ACC112 (cell line): ENCODE measurements at regions not wholly inside any gene's neighbourhood (a gene's known extent, or its start where the extent isn't known, plus 50 kb on each side); places are given as distances from the start of the nearest gene placed in this dataset.

Experiments used
- H2AFZ ChIP-seq: fragments of 200-600 bp; sonication (generic); one replicate; pipeline ENCODE4 v1.6.0; 2017; ENCODE audit warnings: antibody characterized with exemption, low read length; ENCODE audit not compliant: unreplicated experiment
- H3K27ac ChIP-seq: fragments of 200-600 bp; sonication (generic); 2 replicates; pipeline ENCODE4 v1.5.1; 2014; ENCODE audit warnings: low read depth, mild to moderate bottlenecking, antibody characterized with exemption, low read length, moderate library complexity
- H3K27me3 ChIP-seq: fragments of 200-600 bp; sonication (generic); 2 replicates; pipeline ENCODE4 v1.6.1; 2014; ENCODE audit warnings: mild to moderate bottlenecking, antibody characterized with exemption, low read length, moderate library complexity, mixed read lengths; ENCODE audit not compliant: insufficient read depth
- H3K36me3 ChIP-seq: fragments of 200-600 bp; sonication (generic); 2 replicates; pipeline ENCODE4 v1.6.1; 2016; ENCODE audit warnings: mild to moderate bottlenecking, antibody characterized with exemption, low read length, moderate library complexity, mixed read lengths; ENCODE audit not compliant: insufficient read depth
- H3K4me1 ChIP-seq: fragments of 200-600 bp; sonication (generic); one replicate; pipeline ENCODE4 v1.6.1; 2016; ENCODE audit warnings: low read length, mixed read lengths; ENCODE audit not compliant: insufficient read depth, unreplicated experiment, control insufficient read depth
- H3K4me3 ChIP-seq: fragments of 200-600 bp; sonication (generic); 2 replicates; pipeline ENCODE4 v1.5.1; 2014; ENCODE audit warnings: mild to moderate bottlenecking, low read depth, low read length
- H3K79me2 ChIP-seq: fragments of 200-600 bp; sonication (generic); one replicate; pipeline ENCODE4 v1.6.0; 2016; ENCODE audit warnings: low read length; ENCODE audit not compliant: control insufficient read depth, unreplicated experiment, insufficient read depth

- no peak overlapping the region for H3K4me3 ChIP-seq
- no peak overlapping the region for H3K27ac ChIP-seq
- H2AFZ ChIP-seq: no peak overlapping the region
These were observed 122.9 kb upstream of the RAP1B start for GRCh38 chr12:68487721-68488309.

GRCh38 chr12:68489273-68489672 lies 121.4 kb upstream of the RAP1B start:
- no peaks in the 10 kb centered on the region for H3K79me2 ChIP-seq
- no peak overlapping the region for H3K27ac ChIP-seq
- H3K36me3 ChIP-seq: no peaks in the 10 kb centered on the region
- H3K27me3 ChIP-seq: no peaks in the 10 kb centered on the region
- no peaks in the 10 kb centered on the region for H3K4me1 ChIP-seq
- no peak overlapping the region for H2AFZ ChIP-seq
- no peak overlapping the region for H3K4me3 ChIP-seq

More at GRCh38 chr12:68487721-68488309, 122.9 kb upstream of the RAP1B start:
- Histone ChIP-seq H3K36me3 (no peaks in the 10 kb centered on the region), H3K79me2 (no peaks in the 10 kb centered on the region), H3K4me1 (peaks cover 12% of the 10 kb centered on the region), H3K27me3 (no peaks in the 10 kb centered on the region)

GRCh38 chr12:68490476-68490875 lies 120.2 kb upstream of the RAP1B start:
- Histone ChIP-seq H3K36me3 (no peaks in the 10 kb centered on the region), H3K27me3 (no peaks in the 10 kb centered on the region), H3K27ac (no peak overlapping the region), H2AFZ (no peak overlapping the region), H3K79me2 (no peaks in the 10 kb centered on the region), H3K4me3 (no peak overlapping the region), H3K4me1 (peaks cover 2% of the 10 kb centered on the region)

GRCh38 chr12:68491204-68491960 lies 119.3 kb upstream of the RAP1B start:
- Histone ChIP-seq H3K4me1 (peaks cover 9% of the 10 kb centered on the region), H2AFZ (no peak overlapping the region), H3K27ac (no peak overlapping the region), H3K79me2 (no peaks in the 10 kb centered on the region), H3K27me3 (no peaks in the 10 kb centered on the region), H3K4me3 (no peak overlapping the region), H3K36me3 (no peaks in the 10 kb centered on the region)

- Histone ChIP-seq H3K36me3 (no peaks in the 10 kb centered on the region), H3K79me2 (no peaks in the 10 kb centered on the region), H3K4me1 (peaks cover 26% of the 10 kb centered on the region), H3K27me3 (no peaks in the 10 kb centered on the region), H3K4me3 (no peak overlapping the region), H3K27ac (peak overlapping the region; percentile 52; the same call in 1 of the 2 replicates), H2AFZ (peak overlapping the region; percentile 32)
These were observed 115.2 kb upstream of the RAP1B start for GRCh38 chr12:68495336-68496070.

- Histone ChIP-seq H2AFZ (peak overlapping the region; percentile 60), H3K27ac (peak overlapping the region; percentile 25), H3K79me2 (no peaks in the 10 kb centered on the region), H3K4me1 (peaks cover 26% of the 10 kb centered on the region), H3K27me3 (no peaks in the 10 kb centered on the region), H3K4me3 (peak overlapping the region; percentile 3; the same call in 1 of the 2 replicates), H3K36me3 (no peaks in the 10 kb centered on the region)
These were observed 113.6 kb upstream of the RAP1B start for GRCh38 chr12:68497107-68497506.

- H3K4me3 ChIP-seq: peak overlapping the region; percentile 3; the same call in 1 of the 2 replicates
- H3K36me3 ChIP-seq: no peaks in the 10 kb centered on the region
- H2AFZ ChIP-seq: no peak overlapping the region
- peaks cover 26% of the 10 kb centered on the region for H3K4me1 ChIP-seq
- no peaks in the 10 kb centered on the region for H3K79me2 ChIP-seq
- H3K27ac ChIP-seq: peak overlapping the region; percentile 50
- no peaks in the 10 kb centered on the region for H3K27me3 ChIP-seq
These were observed 113.0 kb upstream of the RAP1B start for GRCh38 chr12:68497702-68498101.

GRCh38 chr12:68498736-68499135 lies 112.0 kb upstream of the RAP1B start:
- Histone ChIP-seq H2AFZ (no peak overlapping the region), H3K4me1 (peaks cover 26% of the 10 kb centered on the region), H3K4me3 (no peak overlapping the region), H3K27ac (no peak overlapping the region), H3K36me3 (no peaks in the 10 kb centered on the region), H3K27me3 (no peaks in the 10 kb centered on the region), H3K79me2 (no peaks in the 10 kb centered on the region)

- no peaks in the 10 kb centered on the region for H3K36me3 ChIP-seq
- H3K79me2 ChIP-seq: no peaks in the 10 kb centered on the region
- no peaks in the 10 kb centered on the region for H3K27me3 ChIP-seq
- H3K4me1 ChIP-seq: peaks cover 26% of the 10 kb centered on the region
- H3K27ac ChIP-seq: no peak overlapping the region
- no peak overlapping the region for H2AFZ ChIP-seq
- no peak overlapping the region for H3K4me3 ChIP-seq
These were observed 111.1 kb upstream of the RAP1B start for GRCh38 chr12:68499616-68500015.

GRCh38 chr12:68501226-68501625 lies 109.5 kb upstream of the RAP1B start:
- Histone ChIP-seq H3K27me3 (no peaks in the 10 kb centered on the region), H3K4me3 (no peak overlapping the region), H3K4me1 (peaks cover 19% of the 10 kb centered on the region), H3K27ac (no peak overlapping the region), H3K79me2 (no peaks in the 10 kb centered on the region), H2AFZ (no peak overlapping the region), H3K36me3 (no peaks in the 10 kb centered on the region)
